SK-N-SH (cell line): ENCODE measurements at regions not wholly inside any gene's neighbourhood (a gene's known extent, or its start where the extent isn't known, plus 50 kb on each side); places are given as distances from the start of the nearest gene placed in this dataset.

Experiments
- CTCF ChIA-PET: fragments of 300-600, 350-600 bp; formaldehyde crosslinking; extraction: SDS; loops from one replicate; lab custom pipeline; 2021; lab: Yijun Ruan, JAX
- POLR2A ChIA-PET: fragments of 350-600 bp; sonication (Branson Sonifier 250); formaldehyde crosslinking; extraction: SDS; loops from one replicate; lab custom pipeline; 2020; ENCODE audit warnings: antibody characterized with exemption, inconsistent platforms; lab: Yijun Ruan, JAX
- DNase-seq: peaks from one replicate; pipeline ENCODE4 v3.0.0; 2012
- H2AFZ ChIP-seq: fragments of 200-600 bp; sonication (generic); 2 replicates; pipeline ENCODE4 v1.8.1; 2016; ENCODE audit warnings: antibody characterized with exemption, mild to moderate bottlenecking, low read depth
- H3F3A ChIP-seq: fragments of 200-600 bp; sonication (generic); replicated peaks from 2 replicates; pipeline ENCODE3; 2016; ENCODE audit warnings: antibody characterized with exemption, mild to moderate bottlenecking; ENCODE audit not compliant: insufficient read depth
- H3K27ac ChIP-seq, 2 experiments: fragments of 200-500 bp in 1 of 2; fragments of 200-600 bp in 1 of 2; sonication (Bioruptor generic) in 1 of 2; sonication (generic), shearing (Covaris generic) in 1 of 2; 2 replicates each; pipeline versions ENCODE4 v1.5.1 to v1.6.1; 2014 to 2016; ENCODE audit warnings: low read depth in 2 of 2, inconsistent platforms in 1 of 2, low read length in 1 of 2, mild to moderate bottlenecking in 1 of 2, mixed read lengths in 1 of 2
- H3K27me3 ChIP-seq: fragments of 200-600 bp; sonication (generic), shearing (Covaris generic); 2 replicates; pipeline ENCODE4 v1.6.1; 2016; ENCODE audit warnings: mixed run types; ENCODE audit not compliant: insufficient read depth
- H3K36me3 ChIP-seq, 2 experiments: fragments of 200-500 bp in 1 of 2; fragments of 200-600 bp in 1 of 2; sonication (Bioruptor generic) in 1 of 2; sonication (generic) in 1 of 2; replicated peaks in 1 of 2; 2 replicates each; pipeline versions ENCODE3 to v1.5.1; 2014 to 2016; ENCODE audit warnings: low read length in 1 of 2, mild to moderate bottlenecking in 1 of 2; ENCODE audit not compliant: insufficient read depth in 2 of 2, control insufficient read depth in 1 of 2
- H3K4me1 ChIP-seq, 2 experiments: fragments of 200-500 bp in 1 of 2; fragments of 200-600 bp in 1 of 2; sonication (Bioruptor generic) in 1 of 2; sonication (generic), shearing (Covaris generic) in 1 of 2; 2 replicates each; pipeline versions ENCODE4 v1.5.1 to v1.6.1; 2014 to 2016; ENCODE audit warnings: low read depth in 1 of 2, low read length in 1 of 2, mixed run types in 1 of 2; ENCODE audit not compliant: insufficient read depth in 2 of 2, control insufficient read depth in 1 of 2
- H3K4me2 ChIP-seq: fragments of 200-600 bp; sonication (generic), shearing (Covaris generic); 2 replicates; pipeline ENCODE4 v1.6.1; 2017; ENCODE audit warnings: mixed run types
- H3K4me3 ChIP-seq, 2 experiments: fragments of 200-500 bp in 1 of 2; fragments of 200-600 bp in 1 of 2; sonication (Bioruptor generic) in 1 of 2; sonication (generic), shearing (Covaris generic) in 1 of 2; 2 replicates each; pipeline versions ENCODE4 v1.5.1 to v1.8.1; 2014 to 2016; ENCODE audit warnings: low read depth in 2 of 2, inconsistent platforms in 1 of 2, low read length in 1 of 2, mild to moderate bottlenecking in 1 of 2, mixed read lengths in 1 of 2, moderate library complexity in 1 of 2
- H3K79me2 ChIP-seq: fragments of 200-600 bp; sonication (generic); 2 replicates; pipeline ENCODE4 v1.8.1; 2017; ENCODE audit warnings: mild to moderate bottlenecking; ENCODE audit not compliant: insufficient read depth
- H3K9ac ChIP-seq: fragments of 200-600 bp; sonication (generic); 2 replicates; pipeline ENCODE4 v1.6.1; 2017; ENCODE audit warnings: mixed run types
- H3K9me2 ChIP-seq: fragments of 200-600 bp; sonication (generic); 2 replicates; pipeline ENCODE4 v1.6.1; 2017; ENCODE audit warnings: mixed run types
- H3K9me3 ChIP-seq: fragments of 200-600 bp; sonication (generic); 2 replicates; pipeline ENCODE4 v1.6.1; 2017; ENCODE audit warnings: mixed run types, mild to moderate bottlenecking, moderate library complexity
- H4K20me1 ChIP-seq: fragments of 200-600 bp; sonication (generic); 2 replicates; pipeline ENCODE4 v1.6.1; 2017; ENCODE audit warnings: mild to moderate bottlenecking, mixed run types; ENCODE audit not compliant: insufficient read depth
- ELF1 ChIP-seq: IDR thresholded peaks from 2 replicates; pipeline ENCODE4 v1.4.0; 2012
- FOSL2 ChIP-seq: IDR thresholded peaks from 2 replicates; pipeline ENCODE4 v1.4.0; 2012; ENCODE audit warnings: low read depth, mild to moderate bottlenecking, moderate library complexity, borderline replicate concordance
- FOXJ3 ChIP-seq: sonication (generic); formaldehyde crosslinking; IDR thresholded peaks from 2 replicates; pipeline ENCODE4 v1.5.1; 2020; ENCODE audit warnings: mild to moderate bottlenecking, missing genetic modification reagents
- FOXM1 ChIP-seq: IDR thresholded peaks from 2 replicates; pipeline ENCODE4 v1.4.0; 2012; ENCODE audit warnings: low read depth, mild to moderate bottlenecking
- GATA2 ChIP-seq: sonication (generic); formaldehyde crosslinking; IDR thresholded peaks from 2 replicates; pipeline ENCODE4 v1.5.0; 2020; ENCODE audit warnings: mild to moderate bottlenecking, missing genetic modification reagents
- IRF3 ChIP-seq: fragments of 150-350 bp; IDR thresholded peaks from 2 replicates; pipeline ENCODE4 v1.6.1; 2016; ENCODE audit warnings: mild to moderate bottlenecking, low read depth, low read length
- MEF2A ChIP-seq: IDR thresholded peaks from 2 replicates; pipeline ENCODE4 v1.4.0; 2012; ENCODE audit warnings: low read depth, borderline replicate concordance
- NFIC ChIP-seq: IDR thresholded peaks from 2 replicates; pipeline ENCODE4 v1.4.0; 2012; ENCODE audit warnings: borderline replicate concordance
- POLR2AphosphoS5 ChIP-seq: IDR thresholded peaks from 2 replicates; pipeline ENCODE4 v1.6.1; 2012; ENCODE audit warnings: low read depth, low read length
- RAD21 ChIP-seq: IDR thresholded peaks from 2 replicates; pipeline ENCODE4 v1.6.1; 2012; ENCODE audit warnings: mild to moderate bottlenecking, low read length
- REST ChIP-seq: IDR thresholded peaks from 2 replicates; pipeline ENCODE4 v1.6.1; 2012; ENCODE audit warnings: mild to moderate bottlenecking, low read depth, low read length, moderate library complexity
- SIN3A ChIP-seq: IDR thresholded peaks from 2 replicates; pipeline ENCODE4 v1.6.1; 2012; ENCODE audit warnings: low read depth, mild to moderate bottlenecking, low read length, moderate library complexity, borderline replicate concordance
- SMC3 ChIP-seq: IDR thresholded peaks from 2 replicates; pipeline ENCODE4 v1.6.1; 2012; ENCODE audit warnings: low read depth, low read length, improper control_type of control experiment
- TCF12 ChIP-seq: IDR thresholded peaks from 2 replicates; pipeline ENCODE4 v1.4.0; 2012
- TEAD4 ChIP-seq: IDR thresholded peaks from 2 replicates; pipeline ENCODE4 v1.4.0; 2012; ENCODE audit warnings: mild to moderate bottlenecking, borderline replicate concordance; ENCODE audit not compliant: insufficient read depth
- USF2 ChIP-seq: fragments of 150-350 bp; IDR thresholded peaks from 2 replicates; pipeline ENCODE4 v1.6.1; 2017; ENCODE audit warnings: antibody characterized with exemption, low read length, low read depth, borderline replicate concordance
- WGBS: methylation state at CpG from one replicate; pipeline ENCODE4 v1.1.6; 2017; ENCODE audit warnings: low lambda C conversion rate; 5-methylcytosine and 5-hydroxymethylcytosine counted together

DNA sequence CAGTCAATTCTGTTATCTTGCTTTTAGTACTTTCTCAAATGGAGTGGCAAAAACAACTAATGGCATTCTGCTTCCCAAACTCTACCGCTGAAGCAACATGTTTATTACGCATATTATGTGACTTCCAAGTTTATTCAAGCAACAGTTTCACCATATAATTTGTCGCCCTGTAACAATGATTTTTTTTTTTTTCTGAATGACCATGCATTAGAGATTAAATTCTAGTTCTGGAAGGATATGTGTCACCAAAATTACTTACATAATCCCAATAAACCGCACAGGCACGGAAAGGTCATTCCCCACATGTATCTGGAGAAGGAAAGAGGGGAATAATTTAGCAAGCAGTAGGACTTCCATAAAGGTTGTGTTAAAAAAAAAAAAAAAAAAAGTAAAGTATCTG is 691.8 kb downstream of the DNAH5 start:
- CTCF ChIA-PET = no interaction called here
- Histone ChIP-seq H3K4me3 (no peak overlapping the region), H3K79me2 (no peaks in the 10 kb centered on the region), H3K36me3 (no peaks in the 10 kb centered on the region), H3K9ac (no peak overlapping the region), H3K9me3 (no peaks in the 10 kb centered on the region), H3F3A (no peaks in the 10 kb centered on the region), H4K20me1 (no peaks in the 10 kb centered on the region), H3K4me2 (no peak overlapping the region), H3K27me3 (no peaks in the 10 kb centered on the region), H3K27ac (no peak overlapping the region), H3K4me1 (no peaks in the 10 kb centered on the region), H3K9me2 (no peaks in the 10 kb centered on the region), H2AFZ (no peak overlapping the region)
- TF ChIP-seq FOXJ3 (CRISPR knock-in tag) (no peak), FOXM1 (no peak)
- no peak for DNase-seq
- 31% methylated on average over 5 of the region's 5 CpGs for WGBS
- POLR2A ChIA-PET = no interaction called here

DNA sequence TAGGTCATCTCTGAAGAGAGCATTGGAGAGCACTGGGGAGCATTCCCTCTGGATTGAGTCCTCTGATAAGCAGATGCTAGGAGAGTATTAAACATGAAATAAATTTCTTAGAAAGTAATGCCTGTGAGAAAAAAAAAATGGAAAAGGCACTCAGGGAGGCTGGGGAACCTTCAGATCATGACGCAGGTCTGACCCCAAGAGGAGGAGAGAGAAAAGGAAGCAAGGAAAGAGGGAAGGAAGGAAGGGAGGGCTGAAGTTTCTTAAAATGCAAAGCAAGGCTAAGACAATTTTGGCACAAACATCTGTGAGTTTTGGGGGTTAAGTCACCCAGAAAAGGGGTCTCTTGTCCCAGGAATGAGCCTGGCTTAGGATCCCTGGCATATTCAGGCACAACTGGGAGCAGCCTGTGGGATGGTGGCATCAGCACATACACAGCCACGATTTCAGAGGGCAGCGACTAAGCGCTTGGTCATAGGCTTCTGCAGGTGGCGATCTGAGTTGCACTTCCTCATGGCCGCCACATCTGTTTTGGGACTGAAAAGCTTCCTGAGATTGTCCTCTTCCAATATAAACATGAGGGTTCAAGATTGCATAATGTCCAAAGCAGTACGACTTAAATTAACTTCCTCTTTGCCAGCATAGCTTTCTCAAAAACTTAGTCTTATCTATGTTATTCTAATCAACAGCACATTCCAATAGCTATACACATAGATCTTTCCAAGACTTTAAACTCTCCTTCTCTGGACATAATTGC is 692.7 kb downstream of the DNAH5 start:
- no peaks in the 10 kb centered on the region for H3K36me3 ChIP-seq
- no peak overlapping the region for H3K27ac ChIP-seq
- H3F3A ChIP-seq = no peaks in the 10 kb centered on the region
- 12% methylated on average over 3 of the region's 7 CpGs for WGBS
- ChIA-PET POLR2A (no interaction called here), CTCF (interaction anchor here (1.0 to 1.9 kb wide), 4 partner anchors 12 to 60 kb away, joined by 3 to 5 read pairs (median 4); no protein-coding TSS in a partner anchor)
- H3K27me3 ChIP-seq = no peaks in the 10 kb centered on the region
- no peak overlapping the region for H3K4me3 ChIP-seq
- no peak overlapping the region for H3K4me2 ChIP-seq
- TF ChIP-seq GATA2 = no peak
- no peak for TF ChIP-seq NFIC
- TF ChIP-seq ELF1 = no peak
- no peak for TF ChIP-seq SMC3
- TF ChIP-seq MEF2A = no peak
- no peak for TF ChIP-seq TCF12
- no peak for TF ChIP-seq IRF3
- no peak for TF ChIP-seq USF2
- TF ChIP-seq TEAD4 = no peak
- TF ChIP-seq POLR2AphosphoS5 = no peak
- no peak for TF ChIP-seq RAD21
- TF ChIP-seq FOSL2 = no peak
- TF ChIP-seq SIN3A = no peak
- no peak for TF ChIP-seq REST
- no peaks in the 10 kb centered on the region for H3K9me3 ChIP-seq
- no peak overlapping the region for H3K9ac ChIP-seq
- no peak overlapping the region for H2AFZ ChIP-seq
- no peak for DNase-seq
- H3K79me2 ChIP-seq = no peaks in the 10 kb centered on the region
- no peaks in the 10 kb centered on the region for H4K20me1 ChIP-seq
- no peaks in the 10 kb centered on the region for H3K4me1 ChIP-seq
- no peaks in the 10 kb centered on the region for H3K9me2 ChIP-seq
